DND-41 (cell line): ENCODE measurements at regions not wholly inside any gene's neighbourhood (a gene's known extent, or its start where the extent isn't known, plus 50 kb on each side); places are given as distances from the start of the nearest gene placed in this dataset.

Experiments
- ATAC-seq: fragments of 200-7000 bp; cut with Tn5 transposase; 3 replicates; pipeline ENCODE4 v1.9.1; 2021; ENCODE audit warnings: low read depth; ENCODE audit not compliant: insufficient read depth
- DNase-seq: peaks from one replicate; pipeline ENCODE4 v3.0.0-alpha.2; 2020
- H2AFZ ChIP-seq: 2 replicates; pipeline ENCODE4 v1.6.0; 2012; ENCODE audit warnings: low read depth, low read length
- H3K27ac ChIP-seq: 2 replicates; pipeline ENCODE4 v1.5.1; 2012; ENCODE audit warnings: low read length, inconsistent platforms
- H3K27me3 ChIP-seq: fragments of 200-600 bp; sonication (generic); 2 replicates; pipeline ENCODE4 v1.6.0; 2012; ENCODE audit warnings: low read length, mild to moderate bottlenecking, inconsistent platforms; ENCODE audit not compliant: insufficient read depth, poor library complexity
- H3K36me3 ChIP-seq: 2 replicates; pipeline ENCODE4 v1.5.1; 2012; ENCODE audit warnings: low read length, inconsistent platforms; ENCODE audit not compliant: insufficient read depth
- H3K4me1 ChIP-seq: 2 replicates; pipeline ENCODE4 v1.5.1; 2012; ENCODE audit warnings: mild to moderate bottlenecking, low read length; ENCODE audit not compliant: insufficient read depth
- H3K4me2 ChIP-seq: 2 replicates; pipeline ENCODE4 v1.6.0; 2012; ENCODE audit warnings: mild to moderate bottlenecking, moderate library complexity, low read length, inconsistent platforms; ENCODE audit not compliant: insufficient read depth
- H3K4me3 ChIP-seq, 2 experiments: fragments of 200-600 bp in 1 of 2; shearing (Covaris generic) in 1 of 2; 2 replicates each; pipeline ENCODE4 v1.5.1; 2012 to 2016; ENCODE audit warnings: inconsistent platforms in 2 of 2, low read length in 2 of 2, mild to moderate bottlenecking in 2 of 2, low read depth in 1 of 2, moderate library complexity in 1 of 2
- H3K79me2 ChIP-seq: 2 replicates; pipeline ENCODE4 v1.6.0; 2012; ENCODE audit warnings: low read length, inconsistent platforms; ENCODE audit not compliant: insufficient read depth
- H3K9ac ChIP-seq: 2 replicates; pipeline ENCODE4 v1.6.0; 2012; ENCODE audit warnings: low read depth, mild to moderate bottlenecking, inconsistent platforms, low read length, moderate library complexity
- H3K9me3 ChIP-seq: 2 replicates; pipeline ENCODE4 v1.5.1; 2012; ENCODE audit warnings: low read length, moderate library complexity, mild to moderate bottlenecking, inconsistent platforms; ENCODE audit not compliant: insufficient read depth, severe bottlenecking
- H4K20me1 ChIP-seq: 2 replicates; pipeline ENCODE4 v1.6.0; 2012; ENCODE audit warnings: low read length; ENCODE audit not compliant: insufficient read depth
- CTCF ChIP-seq: IDR thresholded peaks from 2 replicates; pipeline ENCODE4 v1.5.1; 2012; ENCODE audit warnings: borderline replicate concordance, low read length, moderate library complexity, mild to moderate bottlenecking; ENCODE audit not compliant: poor library complexity, severe bottlenecking; ENCODE audit errors: extremely low read depth
- EZH2 ChIP-seq: IDR thresholded peaks from 3 replicates; pipeline ENCODE4 v1.6.1; 2012; ENCODE audit warnings: borderline replicate concordance, low read depth, mild to moderate bottlenecking, moderate library complexity, low read length, inconsistent platforms; ENCODE audit not compliant: severe bottlenecking

GRCh38 chr7:109076396-109076972 lies 506.8 kb downstream of the DNAJB9 start:
- no peak for ATAC-seq
- no peak for DNase-seq
- H3K27me3 ChIP-seq: no peaks in the 10 kb centered on the region
- no peaks in the 10 kb centered on the region for H4K20me1 ChIP-seq
- TF ChIP-seq CTCF (no peak), EZH2 (no peak)
- H3K36me3 ChIP-seq: no peaks in the 10 kb centered on the region
- H2AFZ ChIP-seq: no peak overlapping the region
- no peaks in the 10 kb centered on the region for H3K79me2 ChIP-seq
- H3K4me2 ChIP-seq: no peak overlapping the region
- H3K27ac ChIP-seq: no peak overlapping the region
- no peak overlapping the region for H3K4me3 ChIP-seq
- H3K9ac ChIP-seq: no peak overlapping the region
- no peaks in the 10 kb centered on the region for H3K4me1 ChIP-seq
- no peaks in the 10 kb centered on the region for H3K9me3 ChIP-seq

GRCh38 chr7:109091042-109091441 lies 521.4 kb downstream of the DNAJB9 start:
- no peak overlapping the region for H2AFZ ChIP-seq
- TF ChIP-seq EZH2: no peak
- TF ChIP-seq CTCF: no peak
- DNase-seq (no peak), ATAC-seq (no peak)
- no peak overlapping the region for H3K27ac ChIP-seq
- no peak overlapping the region for H3K4me2 ChIP-seq
- H3K4me1 ChIP-seq: no peaks in the 10 kb centered on the region
- no peaks in the 10 kb centered on the region for H3K27me3 ChIP-seq
- no peaks in the 10 kb centered on the region for H3K36me3 ChIP-seq
- H4K20me1 ChIP-seq: no peaks in the 10 kb centered on the region
- H3K79me2 ChIP-seq: no peaks in the 10 kb centered on the region
- H3K9ac ChIP-seq: no peak overlapping the region
- no peaks in the 10 kb centered on the region for H3K9me3 ChIP-seq
- no peak overlapping the region for H3K4me3 ChIP-seq

DNA sequence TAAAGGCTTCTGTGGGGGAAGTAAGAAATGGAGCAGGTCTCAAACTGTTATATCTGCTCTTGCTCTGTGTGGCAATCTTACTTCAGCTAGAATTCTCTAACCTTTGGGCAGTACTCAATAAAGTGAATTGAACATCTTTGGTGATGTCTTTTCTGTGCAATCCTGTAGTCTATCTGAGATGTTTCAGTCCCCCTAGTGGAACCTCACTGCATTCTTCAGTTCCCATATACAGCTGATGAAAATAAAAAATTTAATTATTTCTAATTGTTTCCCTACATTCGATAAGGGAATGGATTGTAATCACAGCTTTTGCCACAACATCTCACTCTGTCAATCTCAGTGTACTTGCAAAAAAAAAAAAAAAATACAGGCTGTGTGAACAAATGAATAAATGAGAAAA lies 522.6 kb downstream of the DNAJB9 start:
- TF ChIP-seq CTCF (peak; percentile 34), EZH2 (no peak)
- DNase-seq: no peak
- no peaks in the 10 kb centered on the region for H3K4me1 ChIP-seq

More for the DNA sequence above, 522.6 kb downstream of the DNAJB9 start:
- no peaks in the 10 kb centered on the region for H3K27me3 ChIP-seq
- no peaks in the 10 kb centered on the region for H3K36me3 ChIP-seq
- no peak overlapping the region; the same call in 1 of the 2 replicates for H2AFZ ChIP-seq
- no peak overlapping the region for H3K4me3 ChIP-seq
- H3K9ac ChIP-seq: no peak overlapping the region
- no peaks in the 10 kb centered on the region for H3K9me3 ChIP-seq
- ATAC-seq: no peak
- H3K79me2 ChIP-seq: no peaks in the 10 kb centered on the region
- no peak overlapping the region for H3K27ac ChIP-seq
- H3K4me2 ChIP-seq: no peak overlapping the region
- no peaks in the 10 kb centered on the region for H4K20me1 ChIP-seq
